GM21381 (cell line): ENCODE measurements at regions not wholly inside any gene's neighbourhood (a gene's known extent, or its start where the extent isn't known, plus 50 kb on each side); places are given as distances from the start of the nearest gene placed in this dataset.
"Not testable (repeated sequence)": the region's sequence is repeated elsewhere in the genome, so short reads cannot be mapped to it uniquely, and the experiment has no call there.

Experiments used
- ATAC-seq: cut with Tn5 transposase; IDR thresholded peaks from one replicate; pipeline ENCODE4 v1.9.1; 2021; ENCODE audit warnings: mild to moderate bottlenecking, moderate library complexity; ENCODE audit not compliant: unreplicated experiment

DNA sequence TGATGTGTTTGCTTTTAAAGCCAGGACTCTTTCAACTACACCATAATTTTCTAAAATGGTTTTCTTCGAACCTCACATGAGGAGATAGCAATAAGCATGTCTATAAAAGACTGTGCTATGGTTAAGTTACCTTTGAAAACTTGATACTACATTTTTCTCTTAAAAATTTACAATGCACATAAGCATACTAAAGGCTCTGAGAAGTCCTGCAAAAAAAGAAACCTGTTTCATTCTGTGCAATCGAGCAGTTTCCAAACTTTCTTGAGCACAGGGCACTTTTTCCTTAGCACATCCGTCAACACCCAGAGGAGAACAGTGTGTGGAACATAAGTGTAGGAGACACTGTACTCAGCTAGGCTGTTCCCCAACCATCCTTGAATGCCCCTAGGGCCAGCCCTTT is 144.1 kb upstream of the ARHGAP20 start:
- no peak for ATAC-seq

- no peak for ATAC-seq
These were observed 143.0 kb upstream of the ARHGAP20 start for GRCh38 chr11:110855191-110855590.

GRCh38 chr11:110852921-110853490 is 140.8 kb upstream of the ARHGAP20 start:
- no peak for ATAC-seq

- ATAC-seq = no peak
These were observed 138.6 kb upstream of the ARHGAP20 start for GRCh38 chr11:110850846-110851245.

GRCh38 chr11:110843053-110843452 is 130.8 kb upstream of the ARHGAP20 start:
- ATAC-seq = not testable (repeated sequence)

DNA sequence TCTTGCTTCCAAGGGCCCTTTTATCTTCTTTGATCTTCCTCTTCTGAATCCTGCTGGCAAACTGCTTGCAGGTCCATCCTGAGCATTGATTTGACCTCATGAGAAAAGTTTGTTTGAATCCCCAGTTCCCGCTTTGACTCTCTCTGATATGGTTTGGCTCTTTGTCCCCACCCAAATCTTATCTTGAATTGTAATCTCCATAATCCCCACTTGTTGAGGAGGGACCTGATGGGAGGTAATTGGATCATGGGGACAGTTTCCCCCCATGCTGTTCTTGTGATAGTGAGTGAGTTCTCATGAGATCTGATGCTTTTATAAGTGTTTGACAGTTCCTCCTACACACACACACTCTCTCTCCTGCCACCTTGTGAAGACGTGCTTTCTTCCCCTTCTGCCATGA is 126.6 kb upstream of the ARHGAP20 start:
- ATAC-seq = no peak

DNA sequence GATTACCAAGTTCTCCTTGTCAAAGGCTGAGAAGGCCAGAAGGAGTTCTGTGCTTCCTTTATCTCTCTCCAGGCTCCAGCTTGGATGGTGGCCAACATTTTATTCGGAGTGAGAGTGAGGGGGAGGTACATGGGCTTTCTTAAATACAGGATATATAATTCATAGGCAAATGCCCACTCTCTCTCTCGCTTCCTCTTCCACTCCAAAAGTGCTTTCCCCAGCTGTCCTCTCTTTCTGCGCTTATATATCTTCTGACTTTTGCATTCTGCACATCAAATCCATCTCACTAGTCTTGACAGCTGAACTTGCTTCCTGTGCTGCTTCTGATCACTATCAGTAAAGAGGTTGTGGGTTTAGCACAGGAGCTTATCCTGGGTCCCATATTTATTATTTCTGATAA is 125.4 kb upstream of the ARHGAP20 start:
- no peak for ATAC-seq

DNA sequence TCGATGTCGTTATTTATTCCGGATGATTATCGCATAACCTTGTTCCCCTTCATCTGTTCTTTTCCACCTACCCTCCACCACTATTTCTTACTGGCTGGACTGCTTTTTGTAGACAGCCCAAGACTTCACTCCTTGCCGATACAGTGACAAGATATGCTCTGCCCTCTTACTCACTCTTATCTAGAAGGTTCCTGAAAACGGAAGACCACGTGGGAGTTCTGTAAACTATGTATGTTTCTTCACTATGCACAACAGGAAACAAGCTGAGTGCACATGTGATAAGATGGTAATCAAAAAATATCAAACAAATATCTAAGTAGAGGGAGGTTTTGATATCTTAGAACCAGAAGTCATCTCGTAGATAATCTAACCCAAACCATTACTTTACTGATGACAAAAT is 122.9 kb upstream of the ARHGAP20 start:
- no peak for ATAC-seq

- no peak for ATAC-seq
These were observed 120.8 kb upstream of the ARHGAP20 start for GRCh38 chr11:110833033-110833484.

DNA sequence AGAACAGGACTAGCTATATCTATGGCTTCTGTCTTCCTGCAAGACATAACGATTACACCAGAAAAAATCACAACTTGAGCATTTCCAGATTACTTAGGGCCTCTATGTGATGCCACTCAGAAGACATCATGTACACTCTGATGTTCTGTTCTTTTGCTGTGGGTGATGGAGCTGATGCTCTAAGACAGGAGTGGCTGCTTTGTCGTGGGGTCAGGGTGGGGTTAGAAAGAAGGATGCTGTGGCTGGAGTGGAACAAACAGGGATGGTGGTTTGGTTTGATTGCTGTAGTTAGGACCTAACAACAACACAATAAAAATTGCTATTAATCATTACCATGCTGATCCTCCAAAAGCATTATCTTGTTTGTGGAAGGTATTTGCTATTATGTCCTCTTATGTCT is 120.3 kb upstream of the ARHGAP20 start:
- no peak for ATAC-seq

GRCh38 chr11:110832080-110832479 is 119.8 kb upstream of the ARHGAP20 start:
- ATAC-seq = no peak

DNA sequence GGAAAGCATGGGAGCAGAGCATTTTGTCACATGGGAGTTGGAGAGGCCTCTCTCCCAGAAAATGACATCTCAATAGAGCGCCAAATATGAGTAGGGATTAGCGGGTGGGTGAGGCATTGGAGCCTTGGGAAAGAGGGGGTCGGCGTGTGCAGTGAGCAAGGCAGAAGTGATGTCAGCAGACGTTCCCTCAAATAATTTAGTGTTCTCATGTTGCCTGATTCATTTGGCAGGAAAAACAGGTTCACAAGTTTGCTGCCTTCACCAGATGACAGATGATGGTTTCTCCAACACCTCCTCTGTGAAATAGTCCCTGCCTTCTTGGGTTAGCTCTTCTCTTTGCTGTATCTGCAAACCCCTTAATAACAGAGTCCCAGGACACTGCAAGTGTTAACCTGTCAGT is 118.5 kb upstream of the ARHGAP20 start:
- ATAC-seq = no peak

- ATAC-seq = no peak
These were observed 118.1 kb upstream of the ARHGAP20 start for GRCh38 chr11:110830344-110830743.

GRCh38 chr11:110829873-110830272 is 117.6 kb upstream of the ARHGAP20 start:
- ATAC-seq = no peak

GRCh38 chr11:110828086-110828485 is 115.8 kb upstream of the ARHGAP20 start:
- no peak for ATAC-seq

DNA sequence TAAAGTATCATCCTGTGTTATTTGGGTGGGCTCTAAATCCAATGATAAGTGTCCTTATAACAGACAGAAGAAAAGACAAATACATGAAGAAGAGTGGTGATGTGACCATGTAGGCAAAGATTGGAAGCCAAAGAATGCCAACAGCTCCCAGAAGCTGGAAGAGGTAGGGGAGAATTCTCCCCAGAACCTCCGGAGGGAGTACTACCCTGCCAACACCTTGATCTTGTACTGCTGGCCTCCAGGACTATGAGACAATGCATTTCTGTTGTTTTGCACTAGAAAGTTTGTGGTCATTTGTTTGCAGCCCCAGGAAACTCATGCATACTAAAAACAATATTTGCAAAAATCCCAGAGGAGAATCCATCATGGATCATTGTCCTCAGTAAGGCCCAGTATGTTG is 115.0 kb upstream of the ARHGAP20 start:
- no peak for ATAC-seq

DNA sequence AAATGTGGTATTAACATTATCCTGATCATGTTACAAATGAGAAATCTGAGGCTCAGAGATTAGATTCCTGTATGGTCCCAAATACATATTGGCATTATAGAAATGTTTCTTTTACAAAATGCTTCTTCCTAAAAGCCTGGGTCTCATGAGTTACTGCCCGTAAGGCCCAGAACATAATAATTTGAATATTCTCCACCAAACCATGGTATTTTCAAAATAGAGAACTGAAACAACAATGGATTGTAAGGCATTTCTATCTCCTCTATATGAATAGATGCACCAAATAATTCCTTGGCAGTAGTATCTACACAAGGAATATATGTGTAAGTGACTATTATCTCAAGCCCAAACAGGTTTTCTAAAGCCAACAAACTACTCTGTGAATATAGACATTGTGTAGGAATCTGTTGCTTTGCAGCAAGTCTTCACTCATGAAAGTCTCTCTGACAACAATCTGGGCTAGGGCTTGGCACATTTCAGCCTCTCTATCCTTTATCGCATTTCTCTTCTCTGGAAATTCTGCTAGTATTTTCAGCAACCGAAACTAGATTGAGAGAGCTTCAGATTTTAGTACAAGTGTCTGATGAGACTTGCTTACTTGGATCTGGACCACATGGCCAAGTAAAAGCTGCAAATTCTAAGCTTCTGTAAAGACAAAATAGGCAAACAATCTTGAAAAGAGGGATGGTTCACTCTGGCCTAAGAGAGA is 112.8 kb upstream of the ARHGAP20 start:
- ATAC-seq = no peak

GRCh38 chr11:110818032-110818687 is 105.9 kb upstream of the ARHGAP20 start:
- no peak for ATAC-seq

DNA sequence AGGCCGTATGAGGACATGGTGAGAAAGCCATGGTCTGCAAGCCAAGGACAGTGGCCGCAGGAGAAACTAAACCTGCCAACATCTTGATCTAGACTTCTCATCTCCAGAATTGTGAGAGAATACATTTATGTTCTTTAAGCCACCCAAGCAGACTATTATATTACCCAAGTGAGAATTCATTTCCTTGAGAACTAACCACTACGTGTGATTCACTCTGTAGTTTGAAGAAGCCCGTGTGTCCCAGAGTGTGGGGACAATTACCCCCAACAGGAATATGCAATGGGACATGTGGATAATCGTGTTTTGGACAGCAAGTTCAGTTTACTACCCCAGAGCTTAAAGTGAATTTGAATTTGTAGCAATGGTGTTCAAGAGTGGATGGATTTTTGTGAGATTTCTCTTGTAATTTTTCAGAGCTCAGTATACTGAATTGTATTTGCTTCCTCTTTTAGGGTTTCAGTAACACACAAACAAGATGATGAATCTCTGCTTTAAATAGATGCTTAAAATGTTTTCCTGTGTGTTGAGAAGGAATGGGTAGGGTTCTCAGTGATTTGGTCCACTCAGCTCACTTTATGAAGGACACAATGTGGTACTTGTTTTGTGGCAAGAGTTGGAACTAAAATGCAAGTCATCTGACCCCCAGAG is 100.0 kb upstream of the ARHGAP20 start:
- ATAC-seq = no peak

DNA sequence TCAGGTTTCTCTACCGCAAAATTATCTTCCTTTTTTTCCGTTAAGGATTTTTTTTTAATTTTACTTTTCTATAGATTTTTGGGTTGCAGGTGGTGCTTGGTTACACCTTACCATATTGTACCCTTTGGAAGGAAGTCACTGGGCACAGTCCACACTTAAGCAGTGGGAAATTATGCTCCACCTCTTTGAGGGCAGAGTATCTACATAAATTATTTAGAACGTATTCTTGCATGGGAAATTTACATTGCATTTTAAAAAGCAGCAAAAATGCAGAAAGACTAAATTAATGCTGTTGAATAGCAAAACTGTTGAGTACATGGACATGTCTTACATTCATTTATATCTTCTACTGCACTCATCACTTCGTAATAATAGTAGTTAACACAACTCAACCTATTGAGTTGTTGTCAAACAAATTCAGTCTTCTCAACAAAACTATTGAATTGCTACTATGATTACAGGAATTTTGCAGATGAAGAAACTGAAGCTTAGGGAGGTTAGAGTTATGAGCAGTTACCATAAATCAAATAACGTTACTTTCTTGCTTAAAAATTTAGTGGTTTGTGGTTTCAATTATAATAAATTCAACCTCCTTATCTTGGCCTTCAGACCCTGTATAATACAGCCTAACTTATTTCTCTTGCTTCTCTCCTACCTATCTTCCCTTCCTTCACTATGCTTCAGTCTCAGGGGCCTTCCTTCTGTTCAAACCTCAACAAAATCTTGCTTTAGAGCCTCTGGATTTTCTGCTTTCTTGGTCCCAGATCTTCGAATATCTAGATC is 97.4 kb upstream of the ARHGAP20 start:
- ATAC-seq = no peak

- ATAC-seq = no peak
These were observed 96.0 kb upstream of the ARHGAP20 start for GRCh38 chr11:110808248-110808647.
